HPDE6-E6E7 (cell line): ENCODE measurements at regions not wholly inside any gene's neighbourhood (a gene's known extent, or its start where the extent isn't known, plus 50 kb on each side); places are given as distances from the start of the nearest gene placed in this dataset.

Experiments
- DNase-seq: peaks from one replicate; pipeline ENCODE4 v3.0.0; 2011; ENCODE audit warnings: missing footprints; ENCODE audit errors: extremely low spot score

DNA sequence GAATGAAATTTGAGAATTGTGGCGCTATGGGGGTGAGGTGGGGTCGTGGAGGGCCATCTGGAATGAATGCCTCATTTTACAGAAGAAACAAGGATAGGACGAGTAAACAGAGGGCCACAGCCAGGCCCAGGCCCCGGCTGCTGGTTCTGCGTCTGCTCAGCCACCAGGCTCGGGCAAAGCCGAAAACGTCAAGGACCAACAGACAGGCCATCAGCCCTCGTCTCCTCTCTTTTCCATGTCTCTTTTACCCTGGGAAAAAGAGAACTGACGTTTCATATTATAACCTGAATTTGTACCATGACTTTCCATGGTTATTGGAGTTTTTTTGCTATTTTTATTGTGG is 212.4 kb upstream of the ARID1B start:
- no peak for DNase-seq

DNA sequence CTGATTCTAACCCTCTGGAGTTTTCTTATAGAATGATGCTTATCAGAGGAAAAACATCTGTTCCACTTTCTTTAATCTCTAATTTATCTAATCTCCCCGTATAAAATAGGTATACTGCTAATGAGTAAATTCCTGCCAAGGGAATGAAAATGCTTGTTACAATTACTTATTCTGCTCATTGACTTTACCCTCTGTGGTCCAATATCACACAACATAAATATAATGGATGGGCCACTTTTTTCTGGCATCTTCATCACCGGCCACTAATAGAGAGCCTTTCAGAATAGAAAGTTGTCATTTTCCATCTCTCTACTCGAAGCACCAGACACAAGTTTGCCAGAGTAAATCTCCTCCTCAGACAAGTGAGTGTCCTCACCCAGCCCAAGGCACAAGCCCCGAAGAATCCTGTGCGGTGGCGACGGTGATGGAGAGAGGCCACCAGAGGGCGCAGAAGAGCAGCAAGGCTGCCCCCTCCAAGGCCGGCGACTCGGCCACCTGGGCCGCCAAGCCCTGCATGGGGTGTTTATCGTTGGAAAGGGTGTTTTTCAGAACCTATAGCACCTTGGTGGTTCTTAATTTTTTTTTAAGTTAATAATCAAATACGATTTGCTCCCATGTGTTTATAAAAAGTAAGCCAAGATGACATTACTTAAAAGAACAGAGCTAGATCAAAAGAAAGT is 212.9 kb upstream of the ARID1B start:
- peak; percentile 62 for DNase-seq

DNA sequence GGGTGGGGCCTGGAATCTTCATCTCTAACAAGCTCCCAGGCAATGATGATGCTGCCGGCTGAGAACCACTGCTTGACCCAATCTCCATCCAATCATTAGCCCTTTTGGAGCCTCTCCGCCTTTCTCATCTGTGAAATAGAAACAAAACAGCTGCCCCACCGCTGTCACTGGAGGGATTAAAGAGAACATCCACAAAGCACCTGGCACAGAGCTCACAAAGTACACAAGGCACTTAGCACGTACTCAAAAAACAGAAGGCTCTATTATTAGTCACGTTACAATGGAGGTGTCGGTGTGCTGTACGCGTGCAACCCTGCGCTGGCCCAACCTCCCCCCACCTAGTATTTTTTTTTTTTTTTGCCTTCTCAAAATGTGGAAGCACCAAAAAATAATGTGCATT is 213.5 kb upstream of the ARID1B start:
- no peak for DNase-seq

DNA sequence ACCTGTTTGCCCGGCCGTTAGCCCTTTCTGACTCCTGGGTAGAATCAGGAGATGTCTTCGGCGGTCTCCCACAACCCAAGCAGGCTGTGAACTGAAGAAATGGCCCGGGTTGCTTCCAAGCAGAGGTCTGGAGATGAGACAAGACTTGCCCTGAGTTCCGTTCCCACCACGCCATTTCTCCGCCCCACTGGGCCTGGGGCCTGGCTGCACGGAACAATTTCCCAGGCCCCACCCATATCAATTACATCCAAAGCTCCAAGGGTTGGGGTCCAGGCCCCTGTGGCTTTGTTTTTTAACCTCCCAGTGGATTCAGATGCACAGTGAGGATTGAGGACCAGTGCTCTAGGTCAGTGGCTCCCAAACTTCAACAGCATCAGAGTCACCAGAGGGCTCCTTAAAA is 214.5 kb upstream of the ARID1B start:
- no peak for DNase-seq

DNA sequence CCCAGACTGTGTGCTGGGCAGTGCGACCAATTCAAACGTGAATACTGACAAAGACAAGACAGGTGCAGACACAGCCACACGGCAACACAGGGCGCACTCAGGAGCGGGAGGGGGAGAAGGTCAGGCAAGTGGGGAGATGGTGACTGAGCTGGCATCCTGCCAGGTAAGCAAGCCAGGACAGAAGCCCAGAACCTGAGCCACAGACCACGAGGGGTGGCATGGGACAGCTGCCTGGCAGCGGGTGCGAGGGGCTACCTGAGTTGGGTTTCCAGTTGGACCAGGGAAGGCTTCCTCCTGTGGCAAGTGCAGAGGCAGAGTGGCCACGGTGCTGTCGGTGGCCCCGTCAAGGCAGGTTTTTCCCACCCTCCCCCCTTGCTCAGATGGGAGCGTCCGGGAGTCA is 215.2 kb upstream of the ARID1B start:
- DNase-seq: no peak

DNA sequence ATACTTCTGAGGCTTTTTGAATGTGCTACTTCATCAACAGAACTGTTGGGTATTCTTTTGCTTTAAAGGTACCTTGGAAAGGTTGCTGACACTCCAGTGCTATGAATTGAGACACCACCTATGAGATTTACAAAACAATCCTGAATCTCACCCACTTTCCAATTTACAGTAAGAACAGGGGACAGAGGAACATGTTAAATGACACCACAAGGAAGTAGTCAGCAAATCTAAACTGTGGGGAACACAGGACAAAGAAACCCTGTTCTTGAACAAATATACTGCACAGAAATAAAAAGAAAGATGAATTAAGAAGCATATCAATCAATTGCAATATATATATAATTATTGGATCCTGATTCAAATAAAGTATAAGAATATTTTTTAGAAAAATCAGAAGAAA is 216.7 kb upstream of the ARID1B start:
- DNase-seq: no peak

DNA sequence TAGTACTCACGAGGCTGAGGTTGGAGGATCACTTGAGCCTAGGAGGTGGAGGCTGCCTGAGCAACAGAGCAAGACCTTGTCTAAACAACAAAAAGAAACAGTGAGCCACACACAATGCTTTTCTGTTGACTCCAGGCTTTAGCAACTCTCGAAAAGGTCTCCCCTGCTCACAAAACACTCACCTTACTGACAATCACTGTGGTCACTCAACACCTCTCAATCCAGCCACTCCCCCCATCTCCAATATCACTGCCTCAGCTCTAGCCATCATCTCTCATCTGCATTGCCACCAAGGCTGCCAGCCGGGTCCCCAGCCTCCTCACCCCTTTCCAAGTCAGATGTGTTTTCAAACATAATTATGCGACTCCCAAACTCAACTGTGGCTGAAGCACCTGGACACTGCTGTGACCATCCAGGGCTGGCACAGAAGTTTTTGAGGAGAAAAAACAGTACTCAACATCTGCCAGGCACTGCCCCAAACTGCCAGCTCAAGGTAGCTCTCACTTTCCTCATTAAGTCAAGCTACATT is 218.0 kb upstream of the ARID1B start:
- no peak for DNase-seq

DNA sequence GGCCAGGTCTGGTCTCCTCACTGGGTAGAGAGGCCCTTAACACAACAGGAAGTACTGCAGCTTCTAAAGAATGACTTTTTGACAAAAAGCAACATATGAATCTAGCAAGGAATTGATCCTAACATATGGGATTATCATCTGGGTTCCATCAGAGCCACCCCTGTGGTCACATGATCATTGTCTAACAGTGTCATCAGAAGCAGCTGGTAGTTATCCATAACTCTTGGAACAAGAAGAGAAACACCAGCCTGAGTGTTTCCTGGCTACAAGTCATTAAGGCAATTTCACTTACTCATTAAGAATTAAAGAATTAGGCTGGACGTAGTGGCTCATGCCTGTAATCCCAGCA is 219.3 kb upstream of the ARID1B start:
- no peak for DNase-seq

DNA sequence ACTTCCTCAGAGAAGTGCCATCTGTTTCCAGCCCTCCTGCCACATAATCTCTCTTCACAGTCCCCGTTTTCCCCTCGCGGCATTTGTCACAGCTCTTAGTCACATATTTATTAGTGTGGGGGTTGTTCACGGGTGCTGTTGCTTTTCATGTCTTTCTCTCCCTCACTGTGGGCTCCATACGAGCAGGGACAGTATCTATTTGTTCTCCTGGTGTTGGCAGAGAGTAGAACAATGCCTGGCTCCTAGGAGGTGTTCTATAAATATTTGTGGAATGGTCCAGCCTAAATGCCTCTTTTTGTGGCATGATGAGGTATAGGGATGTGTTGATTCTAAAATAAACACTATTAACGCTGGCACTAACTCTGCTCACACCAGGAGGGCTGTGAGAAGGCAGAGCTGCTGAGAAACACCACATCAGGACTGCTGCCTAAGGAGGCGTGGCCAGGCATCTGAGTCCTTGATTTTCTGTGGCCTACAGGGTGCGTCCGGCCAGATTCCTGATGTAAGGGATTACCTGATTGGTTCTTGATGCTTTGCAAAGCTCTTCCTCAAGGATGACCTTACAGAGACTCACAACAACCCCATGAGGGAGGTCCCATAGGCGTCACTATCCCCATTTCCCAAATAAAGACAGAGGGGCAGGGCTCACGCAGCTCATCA is 219.8 kb upstream of the ARID1B start:
- no peak for DNase-seq

DNA sequence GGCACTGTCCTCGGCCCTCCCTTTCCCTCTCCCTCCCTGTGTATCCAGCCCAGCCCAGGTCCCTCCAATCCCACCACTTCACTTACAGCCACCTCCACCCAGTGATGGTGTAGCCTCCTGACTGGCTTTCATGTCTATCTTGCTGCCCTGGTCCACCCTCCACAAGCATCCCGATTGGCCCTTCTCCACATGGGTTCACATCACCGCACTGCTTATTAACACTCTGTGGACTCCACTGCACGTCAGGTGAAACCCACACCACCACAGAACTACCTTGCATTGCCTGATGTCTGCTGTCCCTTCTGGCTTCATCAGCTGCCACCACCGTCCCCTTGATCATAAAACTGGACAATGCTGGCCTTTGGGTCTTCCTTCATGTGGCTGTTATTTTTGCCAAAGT is 220.4 kb upstream of the ARID1B start:
- DNase-seq: no peak

DNA sequence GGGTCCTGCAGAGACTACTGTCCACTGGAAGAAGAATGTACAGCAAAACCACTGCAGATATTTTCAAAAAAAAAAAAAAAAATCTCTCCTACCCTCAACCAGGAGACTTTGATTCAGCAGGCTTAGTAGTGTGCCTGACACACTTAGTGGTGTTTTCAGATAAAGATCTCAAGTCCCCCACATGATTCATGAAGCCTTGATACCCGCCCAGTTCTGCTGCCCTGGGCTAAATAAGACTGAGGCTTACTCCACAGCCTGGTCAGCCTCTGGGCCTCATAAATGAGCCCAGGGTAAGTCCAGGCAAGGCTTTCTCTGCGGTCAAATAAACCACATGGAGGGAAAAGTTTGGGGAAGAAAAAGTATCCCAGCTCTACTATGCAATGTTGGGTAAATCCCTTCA is 222.1 kb upstream of the ARID1B start:
- DNase-seq: no peak

DNA sequence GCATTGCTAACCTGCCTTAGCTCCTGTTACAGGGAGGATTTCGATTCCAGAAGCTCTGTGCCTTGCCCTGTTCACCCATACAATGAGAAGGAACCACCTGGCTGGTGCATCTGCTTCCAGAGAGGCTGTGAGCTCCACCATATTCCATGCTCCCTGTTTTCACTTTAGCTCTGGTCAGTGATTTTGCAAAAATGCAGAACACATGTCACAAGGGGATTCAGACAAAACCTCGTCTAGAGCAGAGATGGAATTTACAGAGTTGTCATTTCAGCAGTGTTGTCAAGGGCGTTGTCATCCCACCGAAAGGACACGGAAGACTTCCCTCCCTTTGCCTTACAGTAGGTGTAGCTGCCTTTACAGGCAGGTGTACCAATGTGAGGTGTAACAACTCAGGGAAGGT is 223.0 kb upstream of the ARID1B start:
- DNase-seq: no peak

DNA sequence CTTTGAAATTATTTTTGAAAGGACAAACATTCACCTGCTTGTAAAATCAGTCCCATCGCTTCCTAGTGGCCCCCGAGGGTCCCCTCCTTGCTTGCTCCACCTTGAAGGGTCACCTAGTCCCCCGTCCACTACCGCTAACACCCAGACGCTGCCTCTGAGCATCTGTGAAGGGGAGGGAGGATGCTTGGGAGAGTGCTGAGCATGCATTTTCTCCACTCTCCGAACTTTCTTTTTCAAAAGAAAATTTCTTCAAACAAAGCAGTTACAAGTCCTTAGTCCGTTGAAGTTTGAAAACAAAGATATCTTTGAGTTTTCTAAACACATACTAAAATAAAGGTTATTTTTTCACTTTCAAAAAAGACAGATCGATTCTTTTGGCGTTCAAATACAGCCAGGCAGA is 224.3 kb upstream of the ARID1B start:
- no peak for DNase-seq

DNA sequence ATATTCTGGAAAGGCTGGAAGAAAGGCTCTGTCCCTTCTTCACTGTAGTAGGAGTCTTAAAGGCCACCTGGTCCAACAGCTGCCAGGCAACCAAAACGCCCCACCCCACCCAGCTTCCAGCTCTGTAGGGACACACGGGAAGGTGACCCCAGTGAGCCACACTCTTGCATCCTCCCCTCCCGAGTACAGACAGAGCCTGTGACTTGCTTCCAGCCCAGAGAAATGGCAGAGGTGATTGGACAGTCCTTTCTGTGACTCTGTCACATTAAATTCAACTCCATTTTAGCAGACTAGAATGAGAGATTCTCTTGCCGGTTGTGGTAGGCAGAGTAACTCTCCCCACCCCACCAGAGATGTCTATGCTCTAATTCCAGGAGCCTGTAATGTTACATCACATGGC is 226.2 kb upstream of the ARID1B start:
- DNase-seq: no peak

DNA sequence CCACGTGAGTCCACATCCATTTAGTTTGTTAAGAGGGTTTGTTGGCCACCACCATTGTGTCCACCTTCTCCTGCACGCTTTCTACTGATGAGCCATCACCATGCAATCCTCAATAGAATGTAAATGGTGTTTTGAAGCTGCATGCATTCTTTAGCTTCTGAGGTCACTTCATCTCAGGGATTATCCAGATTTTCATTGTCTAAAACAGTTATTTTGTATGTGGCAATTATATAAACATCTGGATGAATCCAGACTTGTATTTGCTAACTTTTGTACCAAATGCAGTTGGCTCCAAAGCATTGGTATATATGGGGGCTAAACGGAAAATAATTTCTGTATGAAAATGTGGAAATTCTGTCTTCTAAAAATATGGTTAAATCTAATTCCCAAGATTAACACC is 231.2 kb upstream of the ARID1B start:
- DNase-seq: no peak

DNA sequence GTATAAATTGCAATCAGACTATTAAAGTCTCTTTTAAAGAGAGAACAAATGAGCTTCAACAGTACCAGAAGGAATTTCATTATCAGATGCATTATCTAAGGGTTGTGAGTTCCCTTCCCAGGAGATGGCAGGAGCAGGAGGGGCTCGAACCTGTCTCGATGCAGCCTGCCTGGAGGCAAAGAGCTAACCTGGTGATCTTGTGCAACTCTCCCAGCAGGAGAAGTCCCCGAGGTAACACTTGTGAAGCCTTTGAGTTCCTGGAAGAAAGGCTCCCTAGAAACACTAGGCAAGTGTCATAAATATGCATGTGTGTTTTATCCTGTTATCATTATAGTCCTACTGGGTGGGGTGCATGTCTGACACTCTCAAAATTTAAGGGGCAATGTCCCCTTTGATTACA is 232.2 kb upstream of the ARID1B start:
- DNase-seq: no peak

DNA sequence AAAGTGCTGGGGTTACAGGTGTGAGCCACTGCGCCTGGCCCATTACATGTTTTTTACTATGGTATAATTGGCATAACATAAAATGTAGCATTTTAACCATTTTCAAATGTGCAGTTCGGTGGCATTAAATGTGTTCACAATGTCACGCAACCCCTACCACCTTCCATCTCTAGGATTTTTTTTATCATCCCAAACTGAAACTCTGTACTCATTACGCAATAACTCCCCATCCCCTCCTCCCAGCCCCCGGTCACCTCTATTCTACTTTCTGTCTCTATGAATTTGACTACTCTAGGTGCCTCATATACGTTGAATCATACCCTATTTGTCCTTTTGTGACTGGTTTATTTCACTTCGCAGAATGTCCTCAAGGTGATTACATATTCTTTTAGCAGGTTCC is 233.1 kb upstream of the ARID1B start:
- no peak for DNase-seq

DNA sequence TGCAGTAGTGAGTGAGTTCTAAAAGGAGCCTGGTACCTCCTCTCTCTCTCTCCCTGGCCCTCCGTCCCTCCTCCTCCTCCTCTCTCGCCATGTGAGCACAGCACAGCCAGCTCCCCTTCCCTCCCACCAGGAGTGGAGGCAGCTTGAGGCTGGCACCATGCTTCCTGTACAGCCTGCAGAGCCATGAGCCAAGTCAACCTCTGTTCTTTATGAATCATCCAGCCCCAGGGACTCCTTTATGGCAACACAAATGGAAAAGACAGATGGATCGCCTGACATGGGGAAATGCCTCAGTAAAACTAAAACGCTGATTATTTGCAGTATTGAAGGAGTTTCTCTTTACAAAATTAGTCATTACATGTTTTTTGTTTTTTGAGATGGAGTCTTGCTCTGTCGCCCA is 233.7 kb upstream of the ARID1B start:
- no peak for DNase-seq

DNA sequence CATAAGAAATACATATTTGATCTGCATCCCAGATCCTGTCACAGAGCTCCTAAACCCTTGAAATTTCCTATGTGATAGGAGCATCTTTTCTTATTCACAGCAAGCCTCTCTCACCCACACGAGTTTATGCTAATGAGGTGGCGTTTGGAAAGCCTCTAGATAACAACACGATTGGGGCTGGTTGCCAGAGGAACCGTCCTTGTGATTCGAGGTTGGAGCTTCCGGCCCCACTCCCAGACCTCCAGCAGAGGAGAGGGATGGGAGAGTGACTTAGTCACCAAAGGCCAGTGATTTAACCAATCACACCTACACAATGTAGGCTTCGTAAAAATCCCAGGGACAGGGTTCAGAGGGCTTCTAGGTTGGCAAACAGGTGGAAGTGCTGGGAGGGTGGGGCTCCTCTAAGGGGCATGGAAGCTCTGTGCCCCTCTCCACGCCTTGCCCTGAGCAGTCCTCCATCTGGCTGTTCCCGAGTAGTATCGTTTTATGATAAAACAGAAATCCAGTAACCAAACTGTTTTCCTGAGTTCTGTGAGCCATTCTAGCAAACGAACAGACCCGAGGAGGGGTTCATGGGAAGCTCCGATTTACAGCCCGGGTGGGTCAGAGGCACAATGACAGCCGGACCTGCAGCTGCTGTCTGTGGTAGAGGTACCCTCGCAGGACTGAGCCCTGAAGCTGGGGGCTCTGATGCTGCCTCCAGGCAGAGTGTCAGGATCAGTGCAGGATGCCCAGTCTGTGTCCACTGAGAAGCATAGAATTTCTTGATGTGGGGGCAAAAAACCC is 238.1 kb upstream of the ARID1B start:
- no peak for DNase-seq

DNA sequence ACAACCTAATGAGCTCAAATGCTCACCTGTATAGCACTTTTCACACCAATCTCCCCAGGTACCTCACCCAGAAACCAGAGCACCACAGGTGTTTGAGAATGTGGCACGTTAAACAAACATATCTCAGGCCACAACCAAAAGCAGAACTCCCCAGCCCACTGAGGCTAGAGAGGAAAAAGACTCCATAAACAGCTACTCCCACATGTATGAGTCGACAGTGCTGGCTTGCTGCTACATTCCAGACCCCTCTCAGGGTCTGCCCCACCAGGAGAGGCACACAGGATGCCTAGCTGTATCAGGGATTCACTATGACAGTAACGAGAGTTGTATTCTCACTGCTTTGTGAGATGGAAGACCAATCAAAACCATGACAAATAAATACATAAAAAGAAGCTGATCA is 242.6 kb upstream of the ARID1B start:
- no peak for DNase-seq

DNA sequence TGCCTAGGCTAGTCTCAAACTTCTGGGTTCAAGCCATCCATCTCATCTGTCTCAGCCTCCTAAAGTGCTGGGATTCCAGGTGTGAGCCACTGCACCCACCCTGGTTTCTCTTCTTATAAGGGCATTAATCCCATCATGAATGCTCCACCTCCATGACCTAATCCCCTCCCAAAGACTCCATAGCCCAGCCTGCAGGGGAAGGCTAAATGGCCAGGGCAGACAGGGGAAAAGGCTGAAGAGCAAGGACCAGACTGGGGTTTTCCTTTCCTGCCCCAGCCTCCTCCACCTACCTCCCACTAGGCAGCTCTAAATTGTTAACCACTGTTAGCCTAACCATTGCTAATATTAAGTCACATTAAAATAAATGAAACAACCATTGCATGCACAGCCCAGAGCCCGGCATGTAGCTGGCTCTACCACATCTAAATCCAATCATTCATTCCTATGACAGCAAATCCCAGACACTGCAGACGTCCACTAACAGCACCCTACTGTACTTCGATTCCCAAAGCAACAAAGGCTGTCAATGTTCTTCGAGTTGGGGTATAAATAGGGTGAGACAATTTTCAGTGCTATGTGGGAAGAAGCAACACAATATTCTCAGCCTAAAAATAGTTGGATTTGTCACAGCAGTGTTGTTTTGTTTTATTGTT is 243.2 kb upstream of the ARID1B start:
- no peak for DNase-seq

DNA sequence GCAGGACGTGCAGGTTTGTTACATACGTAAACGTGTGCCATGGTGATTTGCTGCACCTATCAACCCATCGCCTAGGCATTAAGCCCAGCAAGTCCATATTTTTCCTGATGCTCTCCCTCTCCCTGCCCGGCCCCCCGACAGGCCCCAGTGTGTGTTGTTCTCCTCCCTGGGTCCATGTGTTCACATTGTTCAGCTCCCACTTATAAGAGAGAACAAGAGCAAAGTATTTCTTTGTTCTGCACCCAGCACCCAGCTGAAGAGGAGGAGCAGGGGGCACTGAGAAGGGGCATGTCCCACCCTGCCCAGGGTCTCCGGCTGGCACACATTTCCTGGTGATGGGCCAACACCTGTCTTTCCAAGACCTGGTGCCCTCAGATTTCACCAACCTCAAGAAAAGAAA is 251.1 kb upstream of the ARID1B start:
- DNase-seq: no peak

DNA sequence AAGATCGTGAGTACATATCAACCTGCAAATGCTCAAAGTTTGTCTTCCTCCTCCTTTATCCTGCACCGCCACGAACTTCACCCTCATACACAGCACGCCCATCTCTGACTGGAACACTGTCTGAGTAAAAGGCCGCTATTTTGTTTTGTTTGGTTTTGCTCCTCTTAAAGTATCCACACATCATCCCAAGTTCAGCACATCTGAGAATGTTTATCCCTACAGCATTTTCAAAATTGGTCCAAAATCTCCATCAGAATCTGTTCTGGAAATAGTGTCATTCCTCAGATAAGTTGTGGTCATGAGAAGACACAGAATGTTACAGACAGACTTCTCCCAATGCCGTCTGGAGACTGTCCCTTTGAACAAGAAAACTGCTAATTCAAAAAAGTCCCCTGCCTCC is 251.6 kb upstream of the ARID1B start:
- no peak for DNase-seq
